ENCODE measurements at regions not wholly inside any gene's neighbourhood (a gene's known extent, or its start where the extent isn't known, plus 50 kb on each side); places are given as distances from the start of the nearest gene placed in this dataset.

- no peak for TF ChIP-seq ZNF274 (IDR thresholded peaks at IDR 0.05; ENCODE audit: low read depth, low read length)
- TF ChIP-seq YY1 (IDR thresholded peaks at IDR 0.05; ENCODE audit: insufficient read depth, insufficient read length), result no peak
- no peak for TF ChIP-seq SUZ12 (IDR thresholded peaks at IDR 0.05; ENCODE audit: extremely low read depth, insufficient read depth, insufficient read length)
Observed at GRCh38 chr6:80725156-80725930, 618.9 kb downstream of the BCKDHB start.

All from NT2/D1 (cell line).